GM18499 (cell line): ENCODE measurements at regions not wholly inside any gene's neighbourhood (a gene's known extent, or its start where the extent isn't known, plus 50 kb on each side); places are given as distances from the start of the nearest gene placed in this dataset.

Experiments used
- ATAC-seq: cut with Tn5 transposase; IDR thresholded peaks from one replicate; pipeline ENCODE4 v1.9.1; 2021; ENCODE audit warnings: moderate number of reproducible peaks; ENCODE audit not compliant: insufficient read depth, unreplicated experiment

- no peak for ATAC-seq
Measured at GRCh38 chr18:61989138-61989537, 96.3 kb upstream of the RNF152 start.

DNA sequence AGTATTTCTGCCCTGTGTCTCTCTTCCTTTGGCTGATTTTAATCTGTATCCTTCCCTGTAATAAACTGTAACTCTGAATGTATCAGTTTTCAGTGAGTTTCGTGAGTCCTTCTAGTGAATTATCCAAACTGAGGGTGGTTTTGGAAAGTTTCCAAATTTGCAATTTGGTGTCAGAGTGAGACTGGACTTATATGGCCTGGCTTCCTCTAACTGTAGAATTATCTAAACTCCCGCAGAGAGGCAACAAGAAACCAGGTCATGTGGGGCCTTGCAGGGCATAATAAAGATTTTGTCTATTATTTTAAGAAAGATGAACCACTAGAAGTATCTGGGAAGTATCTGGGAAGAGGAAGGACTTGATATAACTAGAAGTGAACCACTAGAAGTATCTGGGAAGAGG, 95.3 kb upstream of the RNF152 start:
- no peak for ATAC-seq

DNA sequence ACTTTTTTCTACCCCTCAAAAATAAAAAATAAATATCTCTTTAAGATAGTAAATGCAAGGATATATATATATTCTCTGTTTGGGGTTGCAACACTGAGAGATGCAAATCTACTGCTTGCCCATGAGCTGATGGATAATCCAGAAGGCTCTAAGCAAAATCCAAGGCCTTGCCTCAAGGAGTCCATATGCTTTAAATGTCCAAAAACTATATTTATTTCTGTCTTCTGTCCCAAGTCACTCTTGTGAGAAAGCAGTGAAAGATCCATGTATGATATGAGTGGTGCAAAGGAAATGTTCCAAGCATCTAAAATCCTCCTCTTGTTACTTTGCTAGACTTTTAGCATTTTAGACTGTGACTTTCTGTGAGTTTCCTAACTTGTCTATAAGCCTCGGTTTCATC, 92.9 kb upstream of the RNF152 start:
- no peak for ATAC-seq

DNA sequence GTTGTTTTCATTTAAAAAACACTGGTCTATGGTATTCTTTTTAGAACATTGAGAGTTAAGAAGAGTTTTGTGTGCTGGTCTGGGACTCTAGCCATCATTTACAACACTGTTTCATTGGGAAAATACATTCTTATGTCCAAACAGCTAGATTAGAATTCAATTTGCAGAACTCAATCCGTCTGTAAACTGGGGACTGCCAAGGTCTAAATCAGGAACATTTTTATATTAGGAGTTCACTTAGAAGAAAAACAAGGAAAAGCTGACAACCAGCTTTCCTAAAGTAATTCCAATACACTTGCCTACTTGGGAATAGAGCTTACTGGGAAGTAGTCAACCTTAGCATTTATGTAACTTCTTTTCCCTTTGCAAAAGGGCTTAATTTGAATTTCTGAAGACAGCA, 91.5 kb upstream of the RNF152 start:
- ATAC-seq = no peak

DNA sequence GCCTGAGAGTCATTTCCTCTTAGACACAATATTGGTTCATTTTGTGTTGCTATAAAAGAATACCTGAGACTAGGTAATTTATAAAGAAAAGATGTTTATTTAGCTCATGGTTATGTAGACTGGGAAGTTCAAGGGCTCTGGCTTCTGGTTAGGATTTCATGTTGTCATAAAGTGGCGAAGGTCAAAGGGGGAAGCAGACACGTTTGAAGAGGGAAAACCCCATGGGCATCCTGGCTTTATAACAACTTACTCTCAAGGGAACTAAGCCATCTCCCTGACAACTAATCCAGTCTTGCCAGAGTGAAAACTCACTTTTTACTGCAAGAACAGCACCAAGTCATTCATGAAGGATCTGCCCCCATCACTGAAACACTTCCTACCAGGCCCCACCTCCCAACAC, 89.7 kb upstream of the RNF152 start:
- ATAC-seq = no peak

GRCh38 chr18:61980355-61980754, 87.5 kb upstream of the RNF152 start:
- no peak for ATAC-seq

GRCh38 chr18:61975526-61976326, 82.9 kb upstream of the RNF152 start:
- no peak for ATAC-seq

GRCh38 chr18:61973273-61974115, 80.7 kb upstream of the RNF152 start:
- no peak for ATAC-seq

GRCh38 chr18:61972389-61973264, 79.8 kb upstream of the RNF152 start:
- peak; percentile 81 for ATAC-seq

- no peak for ATAC-seq
Measured at GRCh38 chr18:61967252-61967891, 74.6 kb upstream of the RNF152 start.

DNA sequence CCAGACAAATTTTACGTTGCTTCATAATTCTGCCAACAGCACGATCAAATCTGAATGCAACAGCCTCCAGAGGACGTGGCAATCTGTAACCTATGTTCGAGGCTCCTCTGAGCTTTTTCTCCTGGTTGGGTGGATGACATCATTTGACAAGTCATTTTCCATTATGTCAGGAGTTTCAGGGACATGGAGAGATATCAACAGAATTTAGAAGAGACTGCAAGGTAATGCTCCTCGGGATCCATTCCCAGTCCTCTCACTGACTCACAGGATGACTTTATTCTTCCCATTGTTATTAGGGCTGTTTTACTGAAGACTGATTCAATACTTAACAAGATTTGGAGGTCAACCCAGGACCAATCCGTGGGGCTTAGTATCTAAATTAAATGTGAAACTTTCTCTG, 72.5 kb upstream of the RNF152 start:
- no peak for ATAC-seq

DNA sequence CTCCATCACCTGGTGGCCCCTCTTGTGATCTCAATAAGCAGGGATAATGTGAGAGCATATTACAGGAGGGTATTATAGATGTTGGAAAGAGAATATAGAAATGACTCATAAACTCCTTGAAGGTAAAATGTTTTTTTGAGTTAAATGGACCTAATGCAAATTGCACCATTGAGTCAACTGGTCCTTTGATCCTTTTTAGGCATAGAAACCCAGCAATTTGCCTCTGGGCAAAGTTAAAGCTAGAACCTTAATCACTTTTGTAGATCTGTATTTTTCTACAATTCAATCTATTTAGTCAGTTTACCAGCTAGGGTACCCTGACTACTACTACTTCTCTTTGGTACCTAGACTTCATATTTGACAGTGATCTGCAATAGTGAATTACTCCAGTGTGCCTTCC, 71.8 kb upstream of the RNF152 start:
- ATAC-seq = no peak

DNA sequence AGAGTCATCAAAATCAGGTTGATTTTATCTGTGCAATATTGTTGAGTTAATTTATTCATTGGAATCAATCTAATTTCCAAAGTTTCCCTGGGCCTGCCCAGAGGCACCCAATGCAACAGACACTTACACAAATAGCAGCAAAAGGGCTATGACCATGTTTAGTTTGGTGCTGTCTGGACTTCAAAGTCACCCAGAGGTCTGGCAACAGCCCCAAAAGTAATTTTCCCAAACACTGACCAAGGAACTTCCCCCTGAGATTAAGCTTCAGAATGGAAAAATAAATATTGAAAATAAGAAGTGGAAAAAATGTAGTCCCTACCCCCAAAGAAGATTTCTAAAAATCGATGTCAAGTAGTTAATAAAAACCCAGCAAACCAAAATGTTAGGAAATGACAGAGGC, 70.9 kb upstream of the RNF152 start:
- ATAC-seq = no peak

- no peak for ATAC-seq
Measured at GRCh38 chr18:61957801-61958516, 65.2 kb upstream of the RNF152 start.

GRCh38 chr18:61955644-61956043, 62.8 kb upstream of the RNF152 start:
- ATAC-seq = peak; percentile 48

- ATAC-seq = no peak
Measured at GRCh38 chr18:61954096-61954746, 61.4 kb upstream of the RNF152 start.

DNA sequence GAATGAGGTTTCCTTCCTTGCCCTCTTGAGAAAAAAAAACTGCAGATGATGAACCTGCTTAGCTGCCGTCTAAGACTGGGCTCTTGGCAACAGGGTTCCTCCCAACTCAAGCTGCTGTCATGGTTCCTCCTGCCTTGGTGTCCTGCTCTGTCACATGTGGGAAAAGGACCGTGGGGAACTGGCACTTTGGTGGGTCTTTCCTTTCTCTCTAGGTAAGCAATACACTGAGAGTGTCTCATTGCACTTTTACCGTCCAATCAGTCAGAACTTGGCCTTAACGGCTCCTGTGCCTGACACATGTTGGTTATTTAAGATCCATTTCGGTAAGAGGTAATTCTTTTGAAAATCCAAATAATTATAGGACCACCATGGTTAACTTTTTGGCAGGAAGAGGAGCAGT, 60.8 kb upstream of the RNF152 start:
- ATAC-seq = no peak

GRCh38 chr18:61953161-61953560, 60.4 kb upstream of the RNF152 start:
- no peak for ATAC-seq

GRCh38 chr18:61951396-61951795, 58.6 kb upstream of the RNF152 start:
- no peak for ATAC-seq
